NCI-H146 (cell line): ENCODE measurements at regions not wholly inside any gene's neighbourhood (a gene's known extent, or its start where the extent isn't known, plus 50 kb on each side); places are given as distances from the start of the nearest gene placed in this dataset.

Experiments used
- DNase-seq: peaks from one replicate; lab custom pipeline; 2025; lab: John Stamatoyannopoulos, UW

GRCh38 chr15:62439543-62440016 lies 274.5 kb upstream of the C2CD4B start:
- no peak for DNase-seq

GRCh38 chr15:62440362-62441105 lies 275.4 kb upstream of the C2CD4B start:
- no peak for DNase-seq

GRCh38 chr15:62444104-62445022 lies 279.3 kb upstream of the C2CD4B start:
- DNase-seq: no peak

- no peak for DNase-seq
These were observed 280.2 kb upstream of the C2CD4B start for GRCh38 chr15:62445244-62445643.

GRCh38 chr15:62446984-62447383 lies 281.9 kb upstream of the C2CD4B start:
- no peak for DNase-seq

GRCh38 chr15:62447742-62448141 lies 282.7 kb upstream of the C2CD4B start:
- DNase-seq: no peak

- no peak for DNase-seq
These were observed 284.6 kb upstream of the C2CD4B start for GRCh38 chr15:62449638-62450037.

GRCh38 chr15:62450061-62450460 lies 285.0 kb upstream of the C2CD4B start:
- DNase-seq: no peak

- DNase-seq: no peak
These were observed 286.9 kb upstream of the C2CD4B start for GRCh38 chr15:62452026-62452425.

GRCh38 chr15:62452667-62453066 lies 287.6 kb upstream of the C2CD4B start:
- DNase-seq: no peak

- DNase-seq: no peak
These were observed 288.3 kb upstream of the C2CD4B start for GRCh38 chr15:62453375-62453774.

- no peak for DNase-seq
These were observed 288.9 kb upstream of the C2CD4B start for GRCh38 chr15:62453981-62454380.

- DNase-seq: no peak
These were observed 289.6 kb upstream of the C2CD4B start for GRCh38 chr15:62454567-62455172.

- no peak for DNase-seq
These were observed 290.4 kb upstream of the C2CD4B start for GRCh38 chr15:62455441-62455921.

GRCh38 chr15:62456011-62456920 lies 291.2 kb upstream of the C2CD4B start:
- DNase-seq: no peak

- no peak for DNase-seq
These were observed 292.0 kb upstream of the C2CD4B start for GRCh38 chr15:62457100-62457499.

- no peak for DNase-seq
These were observed 294.8 kb upstream of the C2CD4B start for GRCh38 chr15:62459875-62460274.

- no peak for DNase-seq
These were observed 297.2 kb upstream of the C2CD4B start for GRCh38 chr15:62462268-62462667.

- DNase-seq: no peak
These were observed 297.6 kb upstream of the C2CD4B start for GRCh38 chr15:62462721-62463120.

GRCh38 chr15:62464705-62465104 lies 299.6 kb upstream of the C2CD4B start:
- no peak for DNase-seq

GRCh38 chr15:62465173-62465572 lies 300.1 kb upstream of the C2CD4B start:
- DNase-seq: no peak
